GM12892 (cell line): ENCODE measurements at regions not wholly inside any gene's neighbourhood (a gene's known extent, or its start where the extent isn't known, plus 50 kb on each side); places are given as distances from the start of the nearest gene placed in this dataset.
"Not testable (repeated sequence)": the region's sequence is repeated elsewhere in the genome, so short reads cannot be mapped to it uniquely, and the experiment has no call there.

ENCODE experiments used
- POLR2A ChIP-seq: IDR thresholded peaks from 2 replicates; pipeline ENCODE4 v1.6.1; 2011; ENCODE audit warnings: low read depth, low read length, control low read depth
- POLR2AphosphoS5 ChIP-seq: IDR thresholded peaks from 2 replicates; pipeline ENCODE4 v1.6.1; 2011; ENCODE audit warnings: low read depth, low read length, control low read depth
- TAF1 ChIP-seq: IDR thresholded peaks from 2 replicates; pipeline ENCODE4 v1.6.1; 2011; ENCODE audit warnings: low read depth, mild to moderate bottlenecking, control low read depth, low read length, borderline replicate concordance

GRCh38 chr13:65202845-65203244, 2027.3 kb downstream of the PCDH9 start:
- TF ChIP-seq TAF1, POLR2A, POLR2AphosphoS5: not testable (repeated sequence)
